ENCODE measurements at regions not wholly inside any gene's neighbourhood (a gene's known extent, or its start where the extent isn't known, plus 50 kb on each side); places are given as distances from the start of the nearest gene placed in this dataset.

GRCh38 chr2:144151405-144151804 is 368.5 kb downstream of the ZEB2 start (continued):
- no peak for TF ChIP-seq NKRF (IDR thresholded peaks at IDR 0.05; ENCODE audit: borderline replicate concordance)
- no peak for TF ChIP-seq ZNF785 (CRISPR knock-in tag; IDR thresholded peaks at IDR 0.05)
- TF ChIP-seq CBX2 (IDR thresholded peaks at IDR 0.05; ENCODE audit: insufficient read depth, low read length, poor library complexity, severe bottlenecking) = no peak
- TF ChIP-seq, protein P1, sequence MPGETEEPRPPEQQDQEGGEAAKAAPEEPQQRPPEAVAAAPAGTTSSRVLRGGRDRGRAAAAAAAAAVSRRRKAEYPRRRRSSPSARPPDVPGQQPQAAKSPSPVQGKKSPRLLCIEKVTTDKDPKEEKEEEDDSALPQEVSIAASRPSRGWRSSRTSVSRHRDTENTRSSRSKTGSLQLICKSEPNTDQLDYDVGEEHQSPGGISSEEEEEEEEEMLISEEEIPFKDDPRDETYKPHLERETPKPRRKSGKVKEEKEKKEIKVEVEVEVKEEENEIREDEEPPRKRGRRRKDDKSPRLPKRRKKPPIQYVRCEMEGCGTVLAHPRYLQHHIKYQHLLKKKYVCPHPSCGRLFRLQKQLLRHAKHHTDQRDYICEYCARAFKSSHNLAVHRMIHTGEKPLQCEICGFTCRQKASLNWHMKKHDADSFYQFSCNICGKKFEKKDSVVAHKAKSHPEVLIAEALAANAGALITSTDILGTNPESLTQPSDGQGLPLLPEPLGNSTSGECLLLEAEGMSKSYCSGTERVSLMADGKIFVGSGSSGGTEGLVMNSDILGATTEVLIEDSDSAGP (CRISPR knock-in tag; IDR thresholded peaks at IDR 0.05) = no peak
- peak; percentile 84 for TF ChIP-seq CHAMP1 (IDR thresholded peaks at IDR 0.05)
- TF ChIP-seq E2F3 (CRISPR knock-in tag; IDR thresholded peaks at IDR 0.05) = no peak
- peak; percentile 95 for TF ChIP-seq ZKSCAN1 (IDR thresholded peaks at IDR 0.05; ENCODE audit: low read depth, low read length)
- no peak for TF ChIP-seq TEAD1 (CRISPR knock-in tag; IDR thresholded peaks at IDR 0.05)
- no peak for TF ChIP-seq ELF1 (tag; IDR thresholded peaks at IDR 0.05)
- no peak for TF ChIP-seq SIRT6 (IDR thresholded peaks at IDR 0.05; ENCODE audit: low read depth, low read length)
- TF ChIP-seq KAT2B (IDR thresholded peaks at IDR 0.05; ENCODE audit: low read depth, low read length) = no peak
- no peak for TF ChIP-seq GABPA (tag; conservative IDR thresholded peaks at IDR 0.05; ENCODE audit: low read depth)
- no peak for TF ChIP-seq ARID2 (IDR thresholded peaks at IDR 0.05)
- TF ChIP-seq ZNF551 (CRISPR knock-in tag; IDR thresholded peaks at IDR 0.05) = no peak
- no peak for TF ChIP-seq ILK (tag; IDR thresholded peaks at IDR 0.05; ENCODE audit: borderline replicate concordance, low read depth)
- peak; percentile 95 for TF ChIP-seq TEAD4 (IDR thresholded peaks at IDR 0.05; ENCODE audit: low read length)
- TF ChIP-seq TEAD4 (CRISPR knock-in tag; IDR thresholded peaks at IDR 0.05; ENCODE audit: borderline replicate concordance) = no peak
- no peak for TF ChIP-seq HMG20A (CRISPR knock-in tag; conservative IDR thresholded peaks at IDR 0.05)
- TF ChIP-seq CBFA2T3 (IDR thresholded peaks at IDR 0.05) = peak; percentile 94
- TF ChIP-seq MCM3 (IDR thresholded peaks at IDR 0.05) = no peak
- TF ChIP-seq ADNP (tag; IDR thresholded peaks at IDR 0.05) = peak; percentile 18; the same call in 1 of the 2 replicates
- TF ChIP-seq SMAD3 (CRISPR knock-in tag; conservative IDR thresholded peaks at IDR 0.05) = no peak
- no peak for TF ChIP-seq KLF10 (CRISPR knock-in tag; IDR thresholded peaks at IDR 0.05)
- TF ChIP-seq PATZ1 (CRISPR knock-in tag; IDR thresholded peaks at IDR 0.05; ENCODE audit: borderline replicate concordance) = no peak
